Panc1 (cell line): ENCODE measurements at regions not wholly inside any gene's neighbourhood (a gene's known extent, or its start where the extent isn't known, plus 50 kb on each side); places are given as distances from the start of the nearest gene placed in this dataset.

Experiments used
- ATAC-seq: fragments of 200-7000 bp; cut with Tn5 transposase; 2 replicates; pipeline ENCODE4 v1.9.1; 2020; ENCODE audit warnings: mild to moderate bottlenecking, moderate library complexity
- BruUV-seq: library from RNA; stranded (reverse); fragments of 400-500 nt; replicated peaks from 2 replicates; lab custom pipeline; 2021; lab: Mats Ljungman, UMichigan
- CTCF ChIA-PET: fragments of 300-600 bp; sonication (Branson Sonifier 250); formaldehyde crosslinking; loops from one replicate; lab custom pipeline; 2022; ENCODE audit warnings: antibody characterized with exemption; lab: Charles Lee
- POLR2A ChIA-PET: fragments of 300-600 bp; sonication (Branson Sonifier 250); formaldehyde crosslinking; loops from one replicate; lab custom pipeline; 2022; ENCODE audit warnings: antibody characterized with exemption; lab: Charles Lee
- DNase-seq: peaks from one replicate; pipeline ENCODE4 v3.0.0-alpha.2; 2010; ENCODE audit warnings: low read depth, low spot score
- H3K27ac ChIP-seq: 2 replicates; pipeline ENCODE4 v1.5.1; 2011; ENCODE audit warnings: mild to moderate bottlenecking, low read length, inconsistent platforms
- H3K27me3 ChIP-seq: fragments of 200-500 bp; sonication (Bioruptor generic); 2 replicates; pipeline ENCODE4 v1.6.0; 2014; ENCODE audit warnings: low read length, inconsistent platforms; ENCODE audit not compliant: control insufficient read depth, insufficient read depth
- H3K36me3 ChIP-seq: fragments of 200-500 bp; sonication (Bioruptor generic); 2 replicates; pipeline ENCODE4 v1.5.1; 2014; ENCODE audit warnings: inconsistent platforms, mild to moderate bottlenecking, low read length, moderate library complexity; ENCODE audit not compliant: control insufficient read depth, insufficient read depth
- H3K4me1 ChIP-seq: 2 replicates; pipeline ENCODE4 v1.5.1; 2011; ENCODE audit warnings: inconsistent platforms, mild to moderate bottlenecking, low read length, moderate library complexity; ENCODE audit not compliant: control insufficient read depth, insufficient read depth
- H3K4me3 ChIP-seq, 2 experiments: 2 replicates each; pipeline ENCODE4 v1.5.1; 2011 to 2012; ENCODE audit warnings: low read depth in 2 of 2, low read length in 2 of 2, mild to moderate bottlenecking in 2 of 2, inconsistent platforms in 1 of 2, moderate library complexity in 1 of 2
- H3K9me3 ChIP-seq: fragments of 200-500 bp; sonication (Bioruptor generic); 2 replicates; pipeline ENCODE4 v1.5.1; 2014; ENCODE audit warnings: low read depth, mild to moderate bottlenecking, inconsistent platforms, low read length, moderate library complexity; ENCODE audit not compliant: control insufficient read depth, insufficient read depth
- POLR2AphosphoS5 ChIP-seq: IDR thresholded peaks from 2 replicates; pipeline ENCODE4 v1.6.1; 2012; ENCODE audit warnings: mild to moderate bottlenecking, low read depth, low read length, moderate library complexity
- SIN3A ChIP-seq: IDR thresholded peaks from 2 replicates; pipeline ENCODE4 v1.6.1; 2012; ENCODE audit warnings: low read depth, mild to moderate bottlenecking, low read length, moderate library complexity, borderline replicate concordance; ENCODE audit not compliant: insufficient read depth
- TCF7L2 ChIP-seq: IDR thresholded peaks from 2 replicates; pipeline ENCODE4 v1.6.1; 2011; ENCODE audit warnings: mild to moderate bottlenecking, low read depth, low read length, inconsistent platforms
- in situ Hi-C: cut with HindIII; loops from 2 replicates; pipeline ENCODE4 v1.10.0; 2016; ENCODE audit warnings: low sequenced_read_pairs, low pct_unique_long_range_greater_than_20kb
- intact Hi-C: fragments of 100-400 bp; cut with micrococcal nuclease; formaldehyde crosslinking; loops from one replicate; pipeline ENCODE4 v1.10.0; 2022; ENCODE audit not compliant: unreplicated experiment
- TF ChIP-seq, protein P1 (sequence below), 2 experiments: IDR thresholded peaks; 2 replicates each; pipeline ENCODE4 v1.6.1; 2011 to 2012; ENCODE audit warnings: low read depth in 2 of 2, control low read depth in 1 of 2, low read length in 1 of 2, mild to moderate bottlenecking in 1 of 2, moderate library complexity in 1 of 2; ENCODE audit not compliant: insufficient read depth in 1 of 2
- TF ChIP-seq, protein P2 (sequence below): fragments of 450-650 bp; IDR thresholded peaks from 2 replicates; pipeline ENCODE4 v1.5.1; 2017; ENCODE audit warnings: mild to moderate bottlenecking

DNA sequence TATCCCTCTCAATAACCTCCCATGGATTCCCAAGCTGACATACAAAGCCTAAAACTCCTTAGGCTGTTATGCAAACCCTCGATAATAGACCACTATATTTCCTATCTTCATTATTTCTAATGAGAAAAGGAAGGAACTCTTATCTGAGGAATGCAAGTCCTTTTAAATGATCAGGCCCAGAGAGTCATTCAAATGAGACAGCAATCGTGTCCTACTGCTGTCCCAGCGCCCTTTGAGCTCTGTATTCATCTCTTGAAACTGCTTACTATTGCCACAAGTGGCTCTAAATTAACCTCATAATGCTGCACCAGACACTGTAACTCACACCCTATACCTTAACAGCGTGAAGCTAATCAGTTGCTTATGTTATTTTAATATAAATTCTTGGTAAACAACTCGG is 182.1 kb upstream of the NAMPT start:
- in situ Hi-C loops: no loop called here
- TF ChIP-seq, protein P1, sequence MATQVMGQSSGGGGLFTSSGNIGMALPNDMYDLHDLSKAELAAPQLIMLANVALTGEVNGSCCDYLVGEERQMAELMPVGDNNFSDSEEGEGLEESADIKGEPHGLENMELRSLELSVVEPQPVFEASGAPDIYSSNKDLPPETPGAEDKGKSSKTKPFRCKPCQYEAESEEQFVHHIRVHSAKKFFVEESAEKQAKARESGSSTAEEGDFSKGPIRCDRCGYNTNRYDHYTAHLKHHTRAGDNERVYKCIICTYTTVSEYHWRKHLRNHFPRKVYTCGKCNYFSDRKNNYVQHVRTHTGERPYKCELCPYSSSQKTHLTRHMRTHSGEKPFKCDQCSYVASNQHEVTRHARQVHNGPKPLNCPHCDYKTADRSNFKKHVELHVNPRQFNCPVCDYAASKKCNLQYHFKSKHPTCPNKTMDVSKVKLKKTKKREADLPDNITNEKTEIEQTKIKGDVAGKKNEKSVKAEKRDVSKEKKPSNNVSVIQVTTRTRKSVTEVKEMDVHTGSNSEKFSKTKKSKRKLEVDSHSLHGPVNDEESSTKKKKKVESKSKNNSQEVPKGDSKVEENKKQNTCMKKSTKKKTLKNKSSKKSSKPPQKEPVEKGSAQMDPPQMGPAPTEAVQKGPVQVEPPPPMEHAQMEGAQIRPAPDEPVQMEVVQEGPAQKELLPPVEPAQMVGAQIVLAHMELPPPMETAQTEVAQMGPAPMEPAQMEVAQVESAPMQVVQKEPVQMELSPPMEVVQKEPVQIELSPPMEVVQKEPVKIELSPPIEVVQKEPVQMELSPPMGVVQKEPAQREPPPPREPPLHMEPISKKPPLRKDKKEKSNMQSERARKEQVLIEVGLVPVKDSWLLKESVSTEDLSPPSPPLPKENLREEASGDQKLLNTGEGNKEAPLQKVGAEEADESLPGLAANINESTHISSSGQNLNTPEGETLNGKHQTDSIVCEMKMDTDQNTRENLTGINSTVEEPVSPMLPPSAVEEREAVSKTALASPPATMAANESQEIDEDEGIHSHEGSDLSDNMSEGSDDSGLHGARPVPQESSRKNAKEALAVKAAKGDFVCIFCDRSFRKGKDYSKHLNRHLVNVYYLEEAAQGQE (IDR thresholded peaks at IDR 0.05; ENCODE audit: insufficient read depth in 1 of 2, low read depth in 2 of 2, low read length in 1 of 2): no peak
- TF ChIP-seq SIN3A (no peak), TCF7L2 (no peak), POLR2AphosphoS5 (no peak)
- TF ChIP-seq, protein P2, sequence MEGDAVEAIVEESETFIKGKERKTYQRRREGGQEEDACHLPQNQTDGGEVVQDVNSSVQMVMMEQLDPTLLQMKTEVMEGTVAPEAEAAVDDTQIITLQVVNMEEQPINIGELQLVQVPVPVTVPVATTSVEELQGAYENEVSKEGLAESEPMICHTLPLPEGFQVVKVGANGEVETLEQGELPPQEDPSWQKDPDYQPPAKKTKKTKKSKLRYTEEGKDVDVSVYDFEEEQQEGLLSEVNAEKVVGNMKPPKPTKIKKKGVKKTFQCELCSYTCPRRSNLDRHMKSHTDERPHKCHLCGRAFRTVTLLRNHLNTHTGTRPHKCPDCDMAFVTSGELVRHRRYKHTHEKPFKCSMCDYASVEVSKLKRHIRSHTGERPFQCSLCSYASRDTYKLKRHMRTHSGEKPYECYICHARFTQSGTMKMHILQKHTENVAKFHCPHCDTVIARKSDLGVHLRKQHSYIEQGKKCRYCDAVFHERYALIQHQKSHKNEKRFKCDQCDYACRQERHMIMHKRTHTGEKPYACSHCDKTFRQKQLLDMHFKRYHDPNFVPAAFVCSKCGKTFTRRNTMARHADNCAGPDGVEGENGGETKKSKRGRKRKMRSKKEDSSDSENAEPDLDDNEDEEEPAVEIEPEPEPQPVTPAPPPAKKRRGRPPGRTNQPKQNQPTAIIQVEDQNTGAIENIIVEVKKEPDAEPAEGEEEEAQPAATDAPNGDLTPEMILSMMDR: no peak
- POLR2A ChIA-PET: no interaction called here

DNA sequence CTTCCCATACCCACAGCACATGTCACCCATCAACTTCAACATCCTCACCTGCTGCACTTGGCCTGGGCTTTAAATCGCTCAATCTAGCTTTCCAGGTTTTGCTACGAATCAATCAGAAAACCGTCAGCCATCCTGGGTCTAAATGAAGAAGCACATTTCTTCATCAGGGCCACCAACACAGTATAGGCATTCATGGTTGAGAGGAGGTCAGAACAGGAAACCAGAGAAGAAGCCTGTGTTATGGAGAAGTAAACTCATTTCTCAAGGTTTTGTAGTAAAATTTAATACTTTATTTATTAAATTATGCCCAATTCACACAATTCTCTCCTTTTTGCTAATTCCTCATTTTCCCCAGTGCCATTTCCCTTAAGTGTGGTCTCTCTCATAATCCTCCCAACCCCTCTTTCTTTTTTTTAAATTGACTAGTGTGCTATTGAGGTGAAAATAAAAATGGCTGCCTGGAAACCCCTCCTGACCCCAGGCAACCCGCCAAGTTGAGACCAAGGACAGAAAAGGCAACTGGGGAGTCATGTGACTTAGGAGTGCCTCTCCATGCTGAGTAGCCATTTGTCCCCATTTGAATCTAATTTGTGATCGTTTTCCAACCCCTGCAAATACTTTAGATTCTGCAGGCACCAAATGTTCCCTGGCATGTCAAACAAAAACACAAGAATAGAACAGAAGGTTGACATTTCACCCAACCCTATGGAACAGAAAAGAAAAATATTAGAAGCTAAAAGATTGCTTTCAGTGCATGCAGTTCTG is 181.1 kb upstream of the NAMPT start:
- no peak for ATAC-seq
- no peaks in the 10 kb centered on the region for H3K9me3 ChIP-seq
- intact Hi-C loops (no loop called here), in situ Hi-C loops (no loop called here)
- no peak overlapping the region for H3K27ac ChIP-seq
- no peaks in the 10 kb centered on the region for H3K36me3 ChIP-seq
- CTCF ChIA-PET: no interaction called here
- H3K27me3 ChIP-seq: no peaks in the 10 kb centered on the region
- H3K4me1 ChIP-seq: no peaks in the 10 kb centered on the region
- no peak for TF ChIP-seq SIN3A
- no peak for TF ChIP-seq TCF7L2
- TF ChIP-seq, protein P1 (IDR thresholded peaks at IDR 0.05; ENCODE audit: insufficient read depth in 1 of 2, low read depth in 2 of 2, low read length in 1 of 2): no peak
- TF ChIP-seq, protein P2: no peak
- TF ChIP-seq POLR2AphosphoS5: no peak
- POLR2A ChIA-PET: no interaction called here
- DNase-seq: no peak
- BruUV-seq: no TSS peak
- H3K4me3 ChIP-seq: no peak overlapping the region

More for the DNA sequence above, 182.1 kb upstream of the NAMPT start:
- intact Hi-C loops: no loop called here
- no peaks in the 10 kb centered on the region for H3K4me1 ChIP-seq
- no peaks in the 10 kb centered on the region for H3K36me3 ChIP-seq
- H3K4me3 ChIP-seq: no peak overlapping the region
- no peak overlapping the region for H3K27ac ChIP-seq
- H3K27me3 ChIP-seq: no peaks in the 10 kb centered on the region
- no peaks in the 10 kb centered on the region for H3K9me3 ChIP-seq
- no TSS peak for BruUV-seq
- ATAC-seq (no peak), DNase-seq (no peak)
- CTCF ChIA-PET: no interaction called here
